Hepatocyte (in vitro differentiated cells): ENCODE measurements at regions not wholly inside any gene's neighbourhood (a gene's known extent, or its start where the extent isn't known, plus 50 kb on each side); places are given as distances from the start of the nearest gene placed in this dataset.

ENCODE experiments used
- DNase-seq: peaks from one replicate; pipeline ENCODE4 v3.0.0-alpha.2; 2016; ENCODE audit warnings: low spot score
- H2AFZ ChIP-seq: fragments of 200-600 bp; sonication (generic); 2 replicates; pipeline ENCODE4 v1.6.0; 2016; ENCODE audit warnings: antibody characterized with exemption, mild to moderate bottlenecking
- H3K27ac ChIP-seq: fragments of 200-600 bp; sonication (generic); 2 replicates; pipeline ENCODE4 v1.5.1; 2016; ENCODE audit warnings: mild to moderate bottlenecking
- H3K27me3 ChIP-seq: fragments of 200-600 bp; sonication (generic); 2 replicates; pipeline ENCODE4 v1.6.1; 2016
- H3K36me3 ChIP-seq: fragments of 200-600 bp; sonication (generic); replicated peaks from 2 replicates; pipeline ENCODE4 v1.5.1; 2016; ENCODE audit warnings: low read depth; ENCODE audit not compliant: insufficient read depth
- H3K4me1 ChIP-seq: fragments of 200-600 bp; sonication (generic); 2 replicates; pipeline ENCODE4 v1.5.1; 2016; ENCODE audit warnings: mild to moderate bottlenecking, moderate library complexity; ENCODE audit not compliant: insufficient read depth
- H3K4me2 ChIP-seq: fragments of 200-600 bp; sonication (generic); 2 replicates; pipeline ENCODE4 v1.6.0; 2016
- H3K4me3 ChIP-seq: fragments of 200-600 bp; sonication (generic); 2 replicates; pipeline ENCODE4 v1.5.1; 2016; ENCODE audit warnings: mild to moderate bottlenecking
- H3K79me2 ChIP-seq: fragments of 200-600 bp; sonication (generic); 2 replicates; pipeline ENCODE4 v1.6.0; 2017; ENCODE audit warnings: mild to moderate bottlenecking
- H3K9me2 ChIP-seq: fragments of 200-600 bp; sonication (generic); replicated peaks from 2 replicates; pipeline ENCODE4 v1.6.0; 2017; ENCODE audit warnings: mild to moderate bottlenecking; ENCODE audit not compliant: insufficient read depth
- H3K9me3 ChIP-seq: fragments of 200-600 bp; sonication (generic); 2 replicates; pipeline ENCODE4 v1.5.1; 2016; ENCODE audit warnings: low read depth, mild to moderate bottlenecking
- H4K20me1 ChIP-seq: fragments of 200-600 bp; sonication (generic); 2 replicates; pipeline ENCODE4 v1.6.0; 2016; ENCODE audit warnings: mild to moderate bottlenecking; ENCODE audit not compliant: insufficient read depth, poor library complexity, severe bottlenecking
- EZH2 ChIP-seq: fragments of 200-600 bp; sonication (generic); IDR thresholded peaks from 2 replicates; pipeline ENCODE4 v1.6.1; 2016; ENCODE audit warnings: antibody characterized with exemption, mild to moderate bottlenecking, borderline replicate concordance
- EZH2phosphoT487 ChIP-seq: fragments of 200-600 bp; sonication (generic); IDR thresholded peaks from one replicate; pipeline ENCODE4 v1.6.1; 2018; ENCODE audit warnings: antibody characterized with exemption, mild to moderate bottlenecking, low read depth, moderate library complexity; ENCODE audit not compliant: unreplicated experiment, severe bottlenecking
- WGBS: methylation state at CpG from one replicate; pipeline ENCODE4 v1.1.6; 2016; ENCODE audit warnings: low lambda C conversion rate; ENCODE audit errors: missing lambda C conversion rate; 5-methylcytosine and 5-hydroxymethylcytosine counted together
- TF ChIP-seq, protein P1 (sequence below): fragments of 200-600 bp; sonication (generic); IDR thresholded peaks from 2 replicates; pipeline ENCODE4 v1.5.1; 2016; ENCODE audit warnings: antibody characterized with exemption, mild to moderate bottlenecking; ENCODE audit not compliant: poor library complexity

DNA sequence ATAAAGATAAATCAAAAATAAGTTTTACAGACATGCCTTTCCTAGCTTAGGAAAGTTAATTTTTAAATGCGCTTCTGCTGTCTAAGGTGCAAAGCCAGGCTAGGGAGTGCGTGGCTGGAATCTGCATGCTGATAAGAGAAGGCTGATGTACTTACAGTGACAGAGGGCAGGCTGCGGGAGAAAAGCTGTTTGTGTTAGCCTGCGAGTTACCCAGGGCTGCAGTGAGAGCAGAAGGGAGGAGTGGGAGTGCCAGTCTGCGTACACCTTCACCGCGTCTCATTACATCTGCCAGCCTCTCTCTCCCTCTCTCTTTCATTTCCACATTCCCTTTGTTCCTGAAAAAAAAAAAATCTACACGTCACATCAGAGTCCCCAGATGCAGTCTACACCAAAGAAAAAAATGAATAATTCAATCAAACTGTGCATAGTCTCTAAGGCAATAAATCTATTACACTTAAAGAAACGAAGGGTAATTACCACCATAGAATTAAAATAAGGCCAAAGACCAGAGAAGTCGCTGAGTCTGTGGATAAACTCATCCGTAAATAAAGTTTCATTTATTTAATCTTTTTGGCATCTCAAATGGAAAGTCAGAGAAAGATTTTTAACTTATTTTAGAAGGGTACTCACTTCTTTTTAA lies 126.4 kb upstream of the C11orf58 start:
- Histone ChIP-seq H4K20me1 (no peaks in the 10 kb centered on the region), H3K36me3 (no peaks in the 10 kb centered on the region), H3K79me2 (no peaks in the 10 kb centered on the region), H3K27ac (no peak overlapping the region), H3K4me1 (peaks cover 22% of the 10 kb centered on the region), H3K4me3 (no peak overlapping the region), H3K9me2 (no peaks in the 10 kb centered on the region), H3K4me2 (peak overlapping the region; percentile 95), H2AFZ (no peak overlapping the region), H3K9me3 (no peaks in the 10 kb centered on the region), H3K27me3 (peaks cover 35% of the 10 kb centered on the region)
- peak; percentile 62 for DNase-seq
- TF ChIP-seq, protein P1, sequence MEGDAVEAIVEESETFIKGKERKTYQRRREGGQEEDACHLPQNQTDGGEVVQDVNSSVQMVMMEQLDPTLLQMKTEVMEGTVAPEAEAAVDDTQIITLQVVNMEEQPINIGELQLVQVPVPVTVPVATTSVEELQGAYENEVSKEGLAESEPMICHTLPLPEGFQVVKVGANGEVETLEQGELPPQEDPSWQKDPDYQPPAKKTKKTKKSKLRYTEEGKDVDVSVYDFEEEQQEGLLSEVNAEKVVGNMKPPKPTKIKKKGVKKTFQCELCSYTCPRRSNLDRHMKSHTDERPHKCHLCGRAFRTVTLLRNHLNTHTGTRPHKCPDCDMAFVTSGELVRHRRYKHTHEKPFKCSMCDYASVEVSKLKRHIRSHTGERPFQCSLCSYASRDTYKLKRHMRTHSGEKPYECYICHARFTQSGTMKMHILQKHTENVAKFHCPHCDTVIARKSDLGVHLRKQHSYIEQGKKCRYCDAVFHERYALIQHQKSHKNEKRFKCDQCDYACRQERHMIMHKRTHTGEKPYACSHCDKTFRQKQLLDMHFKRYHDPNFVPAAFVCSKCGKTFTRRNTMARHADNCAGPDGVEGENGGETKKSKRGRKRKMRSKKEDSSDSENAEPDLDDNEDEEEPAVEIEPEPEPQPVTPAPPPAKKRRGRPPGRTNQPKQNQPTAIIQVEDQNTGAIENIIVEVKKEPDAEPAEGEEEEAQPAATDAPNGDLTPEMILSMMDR: no peak
- TF ChIP-seq EZH2phosphoT487: peak; percentile 62
- TF ChIP-seq EZH2: no peak
- 8% methylated on average over 11 of the region's 11 CpGs for WGBS

- TF ChIP-seq EZH2: peak; percentile 48
- TF ChIP-seq EZH2phosphoT487: no peak
- Histone ChIP-seq H3K9me2 (no peaks in the 10 kb centered on the region), H3K4me1 (peaks cover 22% of the 10 kb centered on the region), H4K20me1 (no peaks in the 10 kb centered on the region), H3K27me3 (peaks cover 35% of the 10 kb centered on the region), H3K9me3 (no peaks in the 10 kb centered on the region), H2AFZ (no peak overlapping the region), H3K4me2 (peak overlapping the region; percentile 95), H3K79me2 (no peaks in the 10 kb centered on the region), H3K4me3 (no peak overlapping the region), H3K27ac (no peak overlapping the region), H3K36me3 (no peaks in the 10 kb centered on the region)
- no peak for DNase-seq
- WGBS: 10% methylated on average over 14 of the region's 14 CpGs
Observed at GRCh38 chr11:16611401-16611921, 127.0 kb upstream of the C11orf58 start.

- no peak overlapping the region for H3K4me3 ChIP-seq
- H4K20me1 ChIP-seq: no peaks in the 10 kb centered on the region
- peak overlapping the region; percentile 95 for H3K4me2 ChIP-seq
- H3K27ac ChIP-seq: no peak overlapping the region
- H3K4me1 ChIP-seq: peaks cover 22% of the 10 kb centered on the region
- H2AFZ ChIP-seq: no peak overlapping the region
- H3K36me3 ChIP-seq: no peaks in the 10 kb centered on the region
- TF ChIP-seq EZH2phosphoT487: peak; percentile 62
- TF ChIP-seq EZH2: peak; percentile 90
- TF ChIP-seq, protein P1: no peak
- H3K79me2 ChIP-seq: no peaks in the 10 kb centered on the region
- peak; percentile 26 for DNase-seq
- H3K9me3 ChIP-seq: no peaks in the 10 kb centered on the region
- 14% methylated on average over 38 of the region's 39 CpGs for WGBS
- H3K9me2 ChIP-seq: no peaks in the 10 kb centered on the region
- peaks cover 35% of the 10 kb centered on the region for H3K27me3 ChIP-seq
Observed at GRCh38 chr11:16610738-16611388, 127.6 kb upstream of the C11orf58 start.

- WGBS: 42% methylated on average over 23 of the region's 23 CpGs
- H3K4me1 ChIP-seq: peaks cover 22% of the 10 kb centered on the region
- TF ChIP-seq, protein P1: no peak
- TF ChIP-seq EZH2 (no peak), EZH2phosphoT487 (no peak)
Observed at GRCh38 chr11:16610213-16610737, 128.2 kb upstream of the C11orf58 start.

More at GRCh38 chr11:16610213-16610737, 128.2 kb upstream of the C11orf58 start:
- H3K79me2 ChIP-seq: no peaks in the 10 kb centered on the region
- no peak overlapping the region for H2AFZ ChIP-seq
- no peaks in the 10 kb centered on the region for H4K20me1 ChIP-seq
- H3K4me3 ChIP-seq: no peak overlapping the region
- no peak for DNase-seq
- peaks cover 35% of the 10 kb centered on the region for H3K27me3 ChIP-seq
- H3K9me3 ChIP-seq: no peaks in the 10 kb centered on the region
- H3K4me2 ChIP-seq: peak overlapping the region; percentile 95
- no peak overlapping the region for H3K27ac ChIP-seq
- H3K36me3 ChIP-seq: no peaks in the 10 kb centered on the region
- no peaks in the 10 kb centered on the region for H3K9me2 ChIP-seq
